Left hindlimb (tissue), 1 donor: ENCODE measurements at regions not wholly inside any gene's neighbourhood (a gene's known extent, or its start where the extent isn't known, plus 50 kb on each side); places are given as distances from the start of the nearest gene placed in this dataset.
"Not testable (repeated sequence)": the region's sequence is repeated elsewhere in the genome, so short reads cannot be mapped to it uniquely, and the experiment has no call there.

Source experiments
- DNase-seq: peaks from one replicate; pipeline ENCODE4 v3.0.0-alpha.2; 2018

- no peak for DNase-seq
These were observed 330.8 kb upstream of the CITED2 start for GRCh38 chr6:139705284-139705683.

- DNase-seq: no peak
These were observed 329.3 kb upstream of the CITED2 start for GRCh38 chr6:139703780-139704179.

DNA sequence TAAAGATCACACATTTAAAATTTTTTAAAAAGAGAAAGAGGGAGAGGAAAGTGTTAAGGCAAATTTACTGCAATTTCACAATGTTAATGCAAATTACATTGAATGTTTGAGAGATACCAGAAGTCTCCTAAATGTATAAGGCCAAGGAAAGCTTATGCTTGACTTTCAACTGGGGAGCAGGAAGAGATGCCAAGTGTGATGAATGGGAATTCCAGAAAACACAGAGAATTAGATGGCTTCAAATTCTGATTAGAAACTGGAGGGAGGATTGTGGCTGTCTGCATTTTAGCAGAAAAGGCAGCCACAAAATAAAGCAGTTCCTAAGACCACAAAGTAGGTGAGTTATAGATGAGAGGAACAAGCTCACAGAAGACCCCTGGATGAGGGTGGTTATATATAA is 328.3 kb upstream of the CITED2 start:
- DNase-seq: no peak

DNA sequence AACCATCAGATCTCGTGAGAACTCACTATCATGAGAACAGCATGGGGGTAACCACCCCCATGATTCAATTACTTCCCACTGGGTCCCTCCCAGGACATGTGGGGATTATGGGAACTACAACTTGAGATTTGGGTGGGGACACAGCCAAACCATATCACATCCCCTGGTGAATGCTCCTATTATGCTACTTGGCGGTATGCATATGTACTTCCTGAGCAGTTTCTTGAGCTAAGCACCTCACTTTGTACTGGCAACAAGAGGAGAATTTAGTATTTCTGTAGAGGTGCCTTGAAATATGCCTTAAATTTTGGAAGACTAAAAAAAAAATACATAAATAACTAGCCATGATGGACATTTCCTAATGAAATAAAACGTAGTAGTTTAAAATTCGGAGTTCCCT is 327.2 kb upstream of the CITED2 start:
- DNase-seq: no peak

- no peak for DNase-seq
These were observed 326.6 kb upstream of the CITED2 start for GRCh38 chr6:139701003-139701402.

- no peak for DNase-seq
These were observed 325.5 kb upstream of the CITED2 start for GRCh38 chr6:139699911-139700310.

DNA sequence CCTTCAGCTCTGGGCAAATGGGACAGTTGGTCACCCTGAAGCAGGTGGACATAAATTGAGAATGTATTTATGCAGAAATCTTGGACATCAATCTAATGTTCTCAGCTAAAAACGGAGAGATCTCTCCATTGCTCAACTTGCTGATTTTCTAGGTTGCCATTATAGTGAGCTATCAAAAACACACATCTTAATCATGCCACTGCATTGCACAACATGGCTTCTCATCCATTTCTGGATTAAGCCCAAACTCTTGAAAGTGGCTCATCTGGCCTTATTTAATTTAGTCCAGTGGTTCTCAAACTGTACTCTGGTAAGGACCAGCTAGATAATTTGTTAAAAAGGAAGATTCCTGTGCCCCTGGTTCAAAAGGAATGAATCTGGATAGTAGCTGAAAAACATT is 324.9 kb upstream of the CITED2 start:
- DNase-seq: no peak

DNA sequence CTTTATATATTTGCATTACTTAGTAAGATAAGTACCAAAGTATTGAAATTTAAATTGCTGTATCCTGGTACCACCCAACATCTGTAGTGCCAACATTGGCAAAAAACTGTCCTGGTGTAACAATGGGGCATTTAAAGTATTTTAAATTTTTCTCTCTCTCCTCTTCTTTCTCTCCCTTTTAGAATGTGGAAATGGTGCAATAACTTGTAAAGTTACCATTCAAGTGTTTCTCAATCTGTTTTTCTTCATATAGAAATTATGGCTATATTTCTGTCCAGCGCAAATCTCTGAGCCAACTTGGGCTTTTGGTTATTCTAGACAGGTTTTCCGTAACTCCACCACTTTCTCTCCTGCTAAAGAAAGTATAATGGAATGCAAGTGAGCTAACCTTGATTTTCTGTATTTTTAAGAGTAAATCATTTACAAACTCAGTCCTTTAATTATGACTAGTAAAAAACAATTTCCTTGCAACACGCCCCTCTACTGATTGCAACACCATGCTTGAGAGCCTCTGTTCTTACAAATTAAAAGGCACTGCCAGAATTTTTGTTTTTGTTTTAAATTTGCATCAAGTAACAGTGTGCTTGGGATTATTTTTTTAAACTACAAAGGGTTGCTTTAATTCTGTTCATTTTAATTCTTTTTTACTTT is 324.2 kb upstream of the CITED2 start:
- DNase-seq: no peak

GRCh38 chr6:139697856-139698255 is 323.4 kb upstream of the CITED2 start:
- not testable (repeated sequence) for DNase-seq

DNA sequence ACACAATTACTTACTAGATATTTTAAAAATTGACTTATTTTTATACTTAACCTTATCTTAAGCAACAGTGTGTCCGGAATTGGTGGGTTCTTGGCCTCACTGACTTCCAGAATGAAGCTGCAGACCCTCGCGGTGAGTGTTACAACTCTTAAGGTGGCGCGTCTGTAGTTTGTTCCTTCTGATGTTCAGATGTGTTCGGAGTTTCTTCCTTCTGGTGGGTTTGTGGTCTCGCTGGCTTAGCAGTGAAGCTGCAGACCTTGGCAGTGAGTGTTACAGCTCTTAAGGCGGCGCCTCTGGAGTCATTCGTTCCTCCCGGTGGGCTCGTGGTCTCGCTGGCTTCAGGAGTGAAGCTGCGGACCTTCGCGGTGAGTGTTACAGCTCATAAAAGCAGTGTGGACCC is 322.5 kb upstream of the CITED2 start:
- DNase-seq: not testable (repeated sequence)

DNA sequence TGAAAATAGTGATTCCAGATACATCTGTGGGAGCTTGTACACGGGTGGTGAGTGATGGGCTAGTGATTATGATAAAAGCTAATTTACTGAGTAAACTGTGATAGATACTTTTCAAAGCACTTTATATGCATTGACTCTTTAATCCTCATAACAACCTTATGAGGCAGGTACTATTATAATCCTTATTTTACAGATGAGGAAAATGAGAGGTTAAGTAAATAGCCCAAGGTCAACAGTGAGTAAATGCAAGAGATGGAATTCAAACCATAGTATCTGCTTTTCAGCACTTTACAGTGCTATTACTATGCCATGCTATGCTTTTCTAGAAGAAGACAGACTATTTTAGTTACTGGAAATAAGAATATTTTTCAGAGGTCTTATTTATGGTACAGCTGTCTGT is 320.9 kb upstream of the CITED2 start:
- DNase-seq: no peak

DNA sequence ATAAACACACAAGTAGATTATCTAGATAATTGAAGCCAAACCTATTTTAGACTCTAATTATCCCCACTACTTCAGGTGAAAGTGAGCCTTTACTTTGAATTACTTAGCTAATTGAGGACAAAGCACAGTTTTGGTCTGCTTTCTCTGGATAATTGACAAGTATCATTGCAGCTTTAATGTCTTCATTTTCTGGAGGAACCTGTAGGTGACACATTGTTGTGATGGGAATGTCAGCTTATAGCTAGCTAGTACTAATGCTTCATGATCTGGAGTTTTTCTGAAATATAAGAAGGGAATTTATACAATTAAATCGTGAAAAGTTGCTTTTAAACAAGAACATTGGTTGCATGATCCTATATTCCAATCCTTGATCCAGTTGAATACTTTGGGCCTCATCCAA is 319.3 kb upstream of the CITED2 start:
- DNase-seq: no peak

GRCh38 chr6:139690007-139690406 is 315.6 kb upstream of the CITED2 start:
- no peak for DNase-seq

DNA sequence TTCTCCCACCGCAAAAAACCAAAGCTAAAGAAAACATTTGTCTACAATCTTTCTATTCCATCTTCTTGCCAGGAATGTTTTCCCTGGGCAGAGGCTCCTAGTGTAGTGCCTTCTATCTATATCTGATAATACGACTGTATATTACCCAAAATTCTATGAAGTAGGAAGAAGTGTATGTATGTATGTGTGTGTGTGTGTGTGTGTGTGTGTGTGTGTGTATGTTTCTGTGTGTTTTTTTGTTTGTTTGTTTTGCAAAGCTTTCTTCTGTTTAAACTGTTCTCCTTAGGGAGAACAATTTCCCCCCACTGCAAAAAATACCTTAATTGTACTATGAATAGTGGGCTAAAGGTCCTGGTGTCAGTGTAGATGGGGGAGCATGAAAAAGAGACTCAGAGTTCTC is 312.6 kb upstream of the CITED2 start:
- DNase-seq: no peak

DNA sequence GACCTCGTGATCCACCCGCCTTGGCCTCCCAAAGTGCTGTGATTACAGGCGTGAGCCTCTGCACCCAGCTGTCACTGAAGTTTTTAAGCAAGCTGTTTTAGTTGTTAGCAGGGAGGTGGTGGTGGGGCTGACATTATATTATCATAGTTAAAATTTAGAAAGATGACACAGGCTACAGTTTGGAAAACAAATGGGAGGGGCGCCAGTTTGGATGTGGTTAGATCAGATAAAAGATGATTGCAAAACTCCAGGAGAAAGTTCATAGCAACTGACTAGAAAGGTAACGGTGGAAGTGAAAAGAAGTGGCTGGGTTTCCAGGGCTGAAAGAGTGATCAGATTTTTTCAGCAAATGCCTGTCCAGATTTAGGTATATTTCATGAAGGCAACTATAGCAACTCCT is 311.9 kb upstream of the CITED2 start:
- DNase-seq: no peak

GRCh38 chr6:139685009-139685408 is 310.6 kb upstream of the CITED2 start:
- no peak for DNase-seq

DNA sequence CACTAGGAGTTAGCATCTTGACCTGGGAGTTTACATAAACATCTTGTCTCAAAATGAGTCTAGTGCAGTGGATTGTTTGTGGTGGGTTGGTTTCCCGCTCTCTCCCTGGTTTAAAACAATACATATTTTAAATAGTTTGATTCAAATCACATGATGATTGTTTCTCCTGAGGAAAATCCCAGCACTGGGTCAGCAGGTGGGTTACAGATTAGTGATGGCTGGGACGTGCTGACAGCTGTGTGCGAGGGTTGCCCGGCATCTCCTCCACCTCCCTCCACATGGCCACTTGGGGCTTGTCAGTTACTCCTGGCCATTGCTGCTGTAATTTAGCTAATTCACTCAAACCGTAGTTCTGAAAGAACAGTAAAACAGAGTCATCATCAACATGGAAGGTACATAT is 306.4 kb upstream of the CITED2 start:
- no peak for DNase-seq

- DNase-seq: no peak
These were observed 305.2 kb upstream of the CITED2 start for GRCh38 chr6:139679516-139680179.

GRCh38 chr6:139676718-139677117 is 302.3 kb upstream of the CITED2 start:
- no peak for DNase-seq

DNA sequence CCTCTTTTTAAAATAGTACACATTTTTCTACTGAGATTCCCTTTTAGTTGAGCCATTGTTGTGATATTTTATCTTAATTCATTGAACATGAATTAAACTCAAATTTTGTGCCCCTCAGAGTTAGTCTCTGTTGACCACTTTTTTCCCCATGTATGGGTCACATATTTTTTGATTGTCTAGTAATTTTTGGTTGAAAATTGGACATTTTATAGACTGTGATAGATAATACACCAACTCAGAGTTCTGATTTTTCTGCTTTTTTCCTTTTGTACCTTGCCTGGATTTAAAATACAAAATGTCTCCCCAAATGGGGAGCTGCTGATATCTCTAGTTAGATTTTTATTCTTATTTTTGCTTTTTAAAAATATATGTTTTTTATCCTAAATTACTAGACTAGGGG is 291.8 kb upstream of the CITED2 start:
- DNase-seq: no peak

DNA sequence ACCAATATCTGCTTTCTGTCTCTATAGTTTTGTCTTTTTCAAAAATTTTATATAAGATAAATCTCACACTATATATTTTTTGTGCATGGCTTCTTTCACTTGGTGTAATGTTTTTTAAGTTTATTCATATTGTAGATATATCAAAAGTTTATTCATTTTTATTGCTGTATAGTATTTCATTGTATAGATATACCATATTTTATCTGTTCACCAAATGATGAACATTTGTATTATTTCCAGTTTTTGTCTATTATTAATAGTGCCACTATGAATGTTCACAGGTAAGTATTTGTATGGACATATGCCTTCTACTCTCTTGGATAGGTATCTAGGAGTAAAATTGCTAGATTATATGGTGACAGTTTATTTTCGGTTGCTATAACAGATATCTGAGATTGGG is 289.5 kb upstream of the CITED2 start:
- DNase-seq: no peak

DNA sequence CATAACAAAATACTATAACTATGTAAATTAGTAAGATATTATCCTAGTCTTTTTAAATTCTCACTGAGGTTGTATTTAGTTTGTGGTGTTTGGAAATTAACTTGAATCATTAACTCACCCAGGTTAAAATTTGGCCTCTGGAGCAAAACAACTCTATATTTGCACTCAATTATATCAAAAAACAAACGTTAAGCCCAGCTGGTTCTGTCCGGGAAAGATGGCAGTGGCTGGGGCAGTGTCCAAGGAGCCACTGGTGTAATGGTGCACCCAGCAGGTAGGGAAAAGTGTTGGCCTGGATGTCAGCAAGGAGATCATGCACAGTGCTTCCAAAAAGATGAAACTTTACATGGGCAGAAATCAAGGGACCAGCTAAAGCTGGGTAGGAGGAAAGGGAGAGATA is 285.3 kb upstream of the CITED2 start:
- no peak for DNase-seq

DNA sequence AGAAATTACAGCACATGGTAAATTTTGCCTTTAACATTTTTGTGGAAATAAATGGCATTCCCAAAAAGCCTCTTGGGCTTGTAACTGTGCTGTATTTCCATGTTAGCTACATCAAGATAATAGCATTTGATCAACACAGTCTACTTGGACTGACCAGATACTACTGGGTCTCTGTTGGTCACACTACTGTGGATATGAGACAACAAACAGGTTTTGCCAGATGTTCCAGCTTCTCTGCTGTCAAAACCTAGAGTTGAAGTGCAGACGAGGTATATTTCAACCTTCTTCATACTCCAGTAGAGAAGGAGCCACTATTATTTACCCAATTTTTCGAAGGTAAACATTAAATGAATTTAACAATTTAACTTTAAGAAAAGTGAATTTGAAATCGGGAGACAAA is 284.7 kb upstream of the CITED2 start:
- no peak for DNase-seq

- no peak for DNase-seq
These were observed 282.7 kb upstream of the CITED2 start for GRCh38 chr6:139657119-139657518.
